NCI-H526 (cell line): ENCODE measurements at regions not wholly inside any gene's neighbourhood (a gene's known extent, or its start where the extent isn't known, plus 50 kb on each side); places are given as distances from the start of the nearest gene placed in this dataset.
"Not testable (repeated sequence)": the region's sequence is repeated elsewhere in the genome, so short reads cannot be mapped to it uniquely, and the experiment has no call there.

Source experiments
- DNase-seq, 2 experiments: peaks; one replicate each; lab custom pipeline; 2025; lab: John Stamatoyannopoulos, UW

DNA sequence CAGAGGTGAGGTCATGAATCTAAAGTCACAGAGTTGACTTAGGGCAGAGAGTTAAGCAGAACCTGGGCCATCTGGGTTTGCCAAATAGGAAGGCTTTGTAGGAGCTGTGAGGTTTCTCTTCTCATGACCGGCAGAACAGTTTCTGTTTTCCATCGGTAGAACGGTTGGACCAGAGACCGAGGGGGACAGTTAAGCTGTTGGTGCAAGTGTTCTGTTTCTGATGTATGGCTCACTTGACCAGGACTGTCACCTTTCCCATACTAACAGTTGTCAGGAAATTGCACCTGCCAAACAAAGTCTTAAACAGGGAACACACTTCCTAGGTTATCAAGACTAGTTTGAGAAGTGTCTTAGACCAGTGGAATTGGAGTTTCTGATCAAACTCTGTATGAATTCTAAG lies 158.3 kb downstream of the PDCD6IP start:
- no peak for DNase-seq

DNA sequence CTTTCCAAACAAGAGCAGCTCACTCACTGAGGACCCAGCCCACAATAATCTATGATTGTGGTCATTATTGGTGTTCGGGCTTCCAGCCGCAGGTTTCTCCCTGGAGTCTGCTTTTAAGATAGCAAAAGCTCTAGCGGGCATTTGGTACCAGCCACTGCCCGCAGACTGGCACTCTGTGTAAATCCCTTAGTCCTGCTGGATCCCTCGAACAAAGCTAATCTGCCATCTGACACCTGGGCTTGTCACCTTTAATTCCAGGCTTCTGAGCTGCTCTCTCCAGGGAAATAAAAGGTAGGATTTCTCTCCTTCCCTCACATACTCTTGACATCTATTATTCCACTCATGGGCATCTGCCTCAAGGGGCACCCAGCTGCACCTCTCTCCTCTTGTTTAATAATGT lies 158.7 kb downstream of the PDCD6IP start:
- DNase-seq, result no peak

DNA sequence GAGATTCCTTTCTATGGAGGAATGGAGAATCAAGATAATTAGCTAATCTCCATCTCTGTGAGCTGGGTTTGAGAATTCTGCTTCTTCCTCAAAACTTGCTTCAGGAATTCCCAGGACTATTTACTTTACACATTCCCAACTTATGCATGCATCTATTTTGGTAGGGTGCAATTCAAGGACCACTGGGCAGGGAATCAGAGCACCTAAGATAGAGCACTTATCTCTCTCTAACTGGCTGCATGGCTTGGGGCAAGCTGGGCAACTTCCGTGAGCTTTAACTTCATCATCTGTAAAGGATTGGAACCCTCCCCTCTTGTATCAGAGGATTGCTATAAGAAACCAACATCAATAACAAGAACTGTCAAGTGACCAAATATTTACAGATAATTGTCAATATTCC lies 160.2 kb downstream of the PDCD6IP start:
- DNase-seq, result no peak

DNA sequence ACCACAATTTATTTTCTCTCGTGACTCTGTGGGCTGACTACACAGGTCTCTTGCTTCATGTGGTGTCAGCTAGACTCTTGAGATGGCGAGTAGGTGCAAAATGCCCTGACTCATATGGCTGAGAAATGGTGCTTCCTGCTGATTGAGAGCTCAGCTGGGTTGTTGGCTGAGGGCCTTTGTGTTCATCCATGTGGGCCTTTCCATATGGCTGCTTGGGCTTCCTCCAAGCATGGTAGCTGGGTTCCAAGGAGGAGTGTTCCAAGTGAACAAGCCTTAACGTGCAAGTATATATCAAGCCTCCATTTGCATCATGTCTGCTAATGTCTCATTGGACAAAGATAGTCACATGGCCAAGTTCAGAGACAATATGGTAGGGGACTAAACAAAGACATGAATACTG lies 164.0 kb downstream of the PDCD6IP start:
- no peak for DNase-seq

DNA sequence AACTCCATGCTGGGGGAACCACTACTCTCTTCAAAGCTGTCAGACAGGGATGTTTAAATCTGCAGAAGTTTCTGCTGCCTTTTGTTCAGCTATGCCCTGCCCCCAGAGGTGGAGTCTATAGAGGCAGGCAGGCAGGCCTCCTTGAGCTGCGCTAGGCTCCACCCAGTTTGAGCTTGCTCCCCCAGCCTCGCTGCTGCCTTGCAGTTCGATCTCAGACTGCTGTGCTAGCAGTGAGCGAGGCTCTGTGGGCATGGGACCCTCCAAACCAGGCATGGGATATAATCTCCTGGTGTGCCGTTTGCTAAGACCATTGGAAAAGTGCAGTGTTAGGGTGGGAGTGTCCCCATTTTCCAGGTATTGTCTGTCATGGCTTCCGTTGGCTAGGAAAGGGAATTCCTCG lies 171.8 kb downstream of the PDCD6IP start:
- DNase-seq, result not testable (repeated sequence)

DNA sequence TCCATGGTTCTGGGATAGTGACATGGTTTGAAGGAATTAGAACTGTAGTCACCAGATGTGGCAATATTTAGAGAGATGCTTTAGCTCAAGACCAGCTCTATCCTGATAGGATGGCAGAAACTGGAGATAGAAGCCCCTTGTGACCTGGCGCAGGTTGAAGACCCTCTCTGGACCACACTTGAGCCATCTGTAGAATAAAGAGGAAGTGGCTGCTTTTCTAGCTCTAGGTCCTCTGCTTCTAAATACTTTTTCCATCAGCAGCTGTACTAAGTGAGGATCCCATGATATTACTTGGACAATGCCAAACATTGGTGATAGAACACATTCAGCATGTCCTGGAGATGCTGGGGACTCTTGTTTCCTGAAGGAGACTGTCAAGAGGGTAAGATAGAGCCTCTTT lies 172.6 kb downstream of the PDCD6IP start:
- no peak for DNase-seq

DNA sequence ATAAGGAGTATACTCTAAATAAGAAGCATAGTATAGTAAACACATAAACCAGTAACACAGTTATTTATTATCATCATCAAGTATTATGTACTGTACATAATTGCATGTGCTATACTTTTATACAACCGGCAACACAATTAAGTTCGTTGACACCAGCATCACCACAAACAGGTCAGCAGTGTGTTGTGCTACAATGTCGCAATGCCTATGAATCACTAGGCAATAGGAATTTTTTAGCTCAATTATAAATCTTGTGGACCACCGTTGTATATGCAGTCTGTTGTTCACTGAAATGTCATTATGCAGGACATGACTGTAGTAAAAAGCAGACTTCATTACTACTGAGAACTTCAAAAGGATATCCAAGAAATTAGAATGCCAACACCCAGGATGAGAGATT lies 177.0 kb downstream of the PDCD6IP start:
- DNase-seq, result no peak

DNA sequence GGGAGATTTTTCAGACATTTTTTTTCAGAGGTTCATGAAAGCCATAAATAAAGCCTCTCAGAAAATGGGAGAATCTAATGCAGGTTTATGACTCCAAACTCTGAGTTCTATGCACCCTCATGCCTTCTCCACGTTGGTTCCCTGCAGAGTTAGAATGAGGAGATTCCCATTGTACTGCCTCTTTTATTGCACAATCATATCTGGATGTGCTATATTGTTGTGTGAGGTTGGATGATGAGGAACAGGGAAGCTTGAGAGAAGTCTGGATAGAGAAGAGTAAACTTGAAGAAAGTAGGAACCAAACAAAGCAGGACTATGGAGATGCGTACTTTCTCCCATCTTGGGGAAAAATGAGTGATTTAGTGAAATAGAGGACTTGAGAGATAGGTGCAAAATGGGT lies 178.8 kb downstream of the PDCD6IP start:
- DNase-seq, result no peak

DNA sequence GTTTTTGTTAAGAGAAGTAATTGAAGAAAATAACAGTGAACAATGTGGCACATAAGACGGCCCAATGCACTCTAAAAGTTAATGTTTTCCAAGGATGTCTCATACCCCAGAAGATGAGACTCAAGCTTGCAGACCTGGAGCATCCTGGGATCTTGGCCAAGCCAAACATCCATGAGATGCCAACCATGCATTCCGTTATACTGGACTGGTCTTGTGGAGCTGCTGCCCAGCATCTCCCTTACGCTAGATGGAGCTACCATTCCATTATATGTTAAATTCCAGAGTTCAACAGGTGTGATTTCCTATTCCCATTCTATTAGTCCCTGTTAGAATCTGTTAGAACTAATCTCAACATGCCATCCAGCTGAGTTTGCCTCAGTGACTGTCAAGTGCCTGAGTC lies 181.8 kb downstream of the PDCD6IP start:
- DNase-seq, result peak in 1 of 2 experiments; percentile 41

DNA sequence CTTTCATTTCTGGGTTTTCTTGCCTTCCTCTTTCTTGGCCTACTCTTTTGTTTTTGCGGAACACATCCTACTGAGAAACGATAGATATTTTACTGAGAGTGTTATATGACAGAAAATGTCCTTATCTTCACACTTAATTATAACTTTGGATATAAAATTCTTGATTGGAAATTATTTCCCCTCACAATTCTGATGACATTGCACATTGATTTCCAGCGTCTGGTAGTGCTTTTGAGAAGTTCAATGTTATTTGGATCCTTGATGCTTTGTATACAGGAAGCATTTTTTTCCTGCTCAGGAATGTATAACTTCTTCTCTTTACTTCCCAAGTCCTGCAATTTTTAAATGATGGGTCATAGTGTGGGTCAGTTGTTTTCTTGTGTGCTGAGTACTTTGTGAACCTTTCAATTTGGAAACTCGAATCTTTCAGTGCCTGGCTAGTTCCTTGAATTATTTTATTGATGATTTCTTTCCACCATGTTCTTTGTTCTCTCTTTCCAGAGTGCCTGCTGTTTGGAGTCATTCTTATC lies 183.9 kb downstream of the PDCD6IP start:
- DNase-seq, result no peak

DNA sequence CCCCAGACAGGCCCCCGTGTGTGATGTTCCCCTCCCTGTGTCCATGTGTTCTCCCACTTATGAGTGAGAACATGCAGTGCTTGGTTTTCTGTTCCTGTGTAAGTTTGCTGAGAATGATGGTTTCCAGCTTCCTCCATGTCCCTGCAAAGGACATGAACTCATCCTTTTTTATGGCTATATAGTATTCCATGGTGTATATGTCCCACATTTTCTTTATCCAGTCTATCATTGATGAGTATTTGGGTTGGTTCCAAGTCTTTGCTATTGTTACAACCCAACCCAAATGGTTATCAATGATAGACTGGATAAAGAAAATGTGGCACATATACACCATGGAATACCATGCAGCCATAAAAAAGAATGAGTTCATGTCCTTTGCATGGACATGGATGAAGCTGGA lies 184.5 kb downstream of the PDCD6IP start:
- DNase-seq, result not testable (repeated sequence)

DNA sequence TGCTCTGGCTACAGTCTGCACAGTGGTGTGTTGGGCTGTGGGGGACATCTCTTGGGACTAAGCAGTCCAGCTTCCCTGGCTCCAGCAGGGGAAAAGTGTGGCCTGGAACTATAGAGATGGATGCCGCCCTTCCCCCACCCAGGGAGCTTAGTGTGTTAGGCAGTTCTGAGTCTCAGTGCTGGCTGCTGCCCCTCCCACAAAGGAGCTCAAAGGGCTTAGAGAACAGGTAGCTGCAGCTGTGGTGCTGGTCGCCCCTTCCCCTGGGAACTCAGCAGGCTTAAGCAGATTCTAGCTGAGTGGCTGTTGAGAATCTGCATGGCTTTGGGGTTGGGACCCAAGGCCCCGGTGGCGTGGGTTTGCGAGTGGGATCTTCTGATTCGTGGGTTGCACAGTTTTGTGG lies 190.8 kb downstream of the PDCD6IP start:
- no peak for DNase-seq

DNA sequence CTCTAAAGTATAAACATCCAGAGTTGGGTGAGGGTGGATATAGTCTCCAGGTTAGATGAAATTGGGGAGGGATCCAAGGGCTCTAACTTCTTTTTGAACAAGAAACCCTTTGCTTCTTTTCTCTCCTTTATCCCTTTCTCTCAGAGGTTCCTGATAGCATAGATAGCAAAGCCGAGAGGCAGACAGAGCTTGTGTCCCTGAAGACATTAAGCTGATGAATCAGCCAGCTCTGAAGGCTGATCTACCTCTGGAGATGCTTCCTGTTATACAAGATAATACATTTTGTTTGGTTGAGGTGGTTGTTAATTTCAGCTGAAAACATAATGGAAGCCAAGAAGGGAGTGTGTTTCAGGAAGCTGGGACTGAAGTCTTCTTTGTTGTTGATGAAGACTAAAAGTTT lies 193.2 kb downstream of the PDCD6IP start:
- DNase-seq, result no peak

DNA sequence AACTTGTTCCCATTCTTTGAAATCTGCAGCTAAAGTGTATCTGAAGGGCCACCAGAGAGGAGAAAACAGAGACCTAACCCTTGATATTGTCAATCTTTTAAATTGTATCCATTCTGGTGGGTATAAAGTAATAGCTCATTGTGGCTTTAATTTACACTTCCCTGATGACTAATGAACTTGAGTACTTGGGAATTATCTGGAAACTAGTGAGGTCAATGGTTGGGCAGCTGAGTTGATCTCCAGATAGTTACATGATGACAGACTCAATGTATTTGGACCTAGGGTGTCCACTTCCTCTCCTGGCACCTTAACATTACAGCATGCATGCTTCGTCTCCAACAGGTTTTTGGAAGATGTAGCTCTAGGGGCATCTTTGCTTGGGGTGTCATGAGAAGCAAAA lies 195.2 kb downstream of the PDCD6IP start:
- no peak for DNase-seq

DNA sequence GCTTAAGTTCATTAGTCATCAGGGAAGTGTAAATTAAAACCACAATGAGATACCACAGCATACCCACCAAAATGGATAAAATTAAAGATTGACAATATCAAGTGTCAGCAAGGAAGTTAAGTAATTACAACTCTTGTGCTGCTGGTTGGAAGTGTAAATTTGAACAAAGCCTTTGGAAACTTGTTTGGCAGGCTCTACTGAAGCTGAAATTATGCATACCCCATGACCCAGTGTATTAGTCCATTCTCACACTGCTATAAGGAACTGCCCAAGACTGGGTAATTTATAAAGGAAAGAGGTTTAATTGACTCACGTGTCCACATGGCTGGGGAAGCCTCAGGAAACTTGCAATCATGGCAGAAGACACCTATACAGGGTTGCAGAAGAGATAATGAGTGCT lies 196.1 kb downstream of the PDCD6IP start:
- DNase-seq, result no peak

DNA sequence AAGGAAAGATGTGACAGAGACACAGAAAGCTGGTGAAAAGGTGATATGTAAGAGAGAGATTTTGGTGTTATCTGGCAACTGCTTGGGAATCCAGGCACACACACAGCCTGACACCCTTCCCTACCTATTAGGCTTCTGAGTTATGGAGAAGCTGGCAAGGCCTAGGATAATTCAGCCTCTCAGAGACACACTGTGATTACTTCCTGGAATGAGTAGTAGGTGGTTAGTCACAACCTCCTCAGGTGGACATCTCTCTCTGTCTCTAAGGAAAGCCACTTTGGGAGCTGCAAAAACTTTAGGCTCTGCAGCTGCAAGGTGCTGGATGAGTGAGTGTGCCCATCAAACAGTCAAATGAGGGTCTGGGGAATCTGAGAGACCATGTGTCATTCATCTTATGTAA lies 201.9 kb downstream of the PDCD6IP start:
- no peak for DNase-seq

DNA sequence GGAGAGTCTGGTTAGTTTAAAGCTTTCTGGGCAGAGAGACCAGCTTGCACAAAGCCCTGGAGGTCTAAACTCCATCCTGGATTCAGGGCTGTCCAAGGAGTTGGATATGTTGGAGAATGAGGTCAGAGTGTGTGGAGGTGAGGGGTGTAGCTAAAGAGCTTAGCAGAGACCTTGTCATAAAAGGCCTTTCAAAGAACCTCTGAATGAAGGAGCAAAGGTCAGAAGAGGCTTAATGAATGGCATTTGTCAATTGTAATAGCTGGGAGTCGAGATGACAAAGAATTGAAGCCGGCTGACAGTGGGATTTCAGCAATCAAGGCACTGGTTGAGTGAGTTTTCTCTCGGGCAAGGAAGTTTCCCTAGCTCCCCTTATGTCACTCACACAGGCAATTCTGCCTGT lies 202.6 kb downstream of the PDCD6IP start:
- DNase-seq, result no peak

DNA sequence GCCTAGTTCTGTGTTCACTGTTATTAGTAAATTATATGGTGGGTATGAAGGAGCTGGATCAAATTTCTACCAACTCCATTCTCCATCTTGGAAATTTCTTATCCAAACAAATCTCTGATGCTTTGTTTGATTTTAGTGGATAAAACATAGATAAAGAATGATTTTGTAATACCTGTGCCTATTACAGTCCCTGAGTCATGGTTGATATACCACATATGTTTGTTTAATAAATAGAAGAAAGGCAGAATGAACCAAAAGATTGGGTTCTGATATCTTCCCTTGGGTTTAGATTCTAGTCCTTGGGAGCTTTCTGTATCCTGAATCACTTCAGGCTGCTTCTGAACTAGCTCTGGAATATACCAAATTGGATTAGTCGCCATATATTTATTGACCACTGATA lies 203.6 kb downstream of the PDCD6IP start:
- DNase-seq, result no peak

DNA sequence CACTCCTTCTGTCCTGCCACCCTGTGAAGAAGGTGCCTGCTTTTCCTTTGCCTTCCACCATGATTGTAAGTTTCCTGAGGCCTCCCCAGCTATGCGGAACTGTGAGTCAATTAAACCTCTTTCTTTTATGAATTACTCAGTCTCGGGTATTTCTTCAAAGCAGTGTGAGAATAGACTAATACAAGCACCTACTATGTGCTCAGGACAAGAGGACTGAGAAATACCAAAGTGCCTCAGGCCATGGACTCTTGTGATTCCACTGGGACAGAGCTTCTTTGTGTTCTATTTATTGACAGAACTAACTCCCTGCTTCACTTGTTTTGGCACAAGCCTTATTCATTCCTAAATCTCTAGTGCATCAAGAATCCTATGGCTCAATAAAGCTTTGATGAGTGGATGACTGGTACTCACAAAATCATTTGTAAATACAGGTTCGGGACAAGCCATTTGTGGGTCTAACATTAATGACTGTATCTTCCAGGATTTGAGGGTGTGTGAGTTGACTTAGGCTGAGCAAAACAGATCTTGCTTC lies 204.2 kb downstream of the PDCD6IP start:
- DNase-seq, result no peak

DNA sequence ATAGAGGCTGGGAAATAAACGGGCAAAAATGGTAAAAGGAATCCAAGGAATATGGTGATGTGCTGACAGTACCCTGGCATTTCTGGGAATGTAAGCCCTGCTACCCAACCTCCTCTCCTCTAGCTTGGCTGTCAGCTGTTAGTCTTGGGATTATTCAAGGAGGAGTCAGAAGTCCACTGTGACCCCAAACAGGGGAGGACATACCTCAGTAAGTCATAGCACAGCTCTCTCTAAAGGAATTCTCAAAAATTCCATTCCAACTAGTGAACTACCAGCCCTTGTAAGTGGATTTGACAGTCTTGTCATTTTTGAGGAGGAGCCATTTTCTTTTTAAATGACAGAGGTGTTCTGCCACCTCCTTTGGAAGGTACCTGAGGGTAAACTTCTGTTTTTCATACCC lies 207.5 kb downstream of the PDCD6IP start:
- DNase-seq, result no peak

DNA sequence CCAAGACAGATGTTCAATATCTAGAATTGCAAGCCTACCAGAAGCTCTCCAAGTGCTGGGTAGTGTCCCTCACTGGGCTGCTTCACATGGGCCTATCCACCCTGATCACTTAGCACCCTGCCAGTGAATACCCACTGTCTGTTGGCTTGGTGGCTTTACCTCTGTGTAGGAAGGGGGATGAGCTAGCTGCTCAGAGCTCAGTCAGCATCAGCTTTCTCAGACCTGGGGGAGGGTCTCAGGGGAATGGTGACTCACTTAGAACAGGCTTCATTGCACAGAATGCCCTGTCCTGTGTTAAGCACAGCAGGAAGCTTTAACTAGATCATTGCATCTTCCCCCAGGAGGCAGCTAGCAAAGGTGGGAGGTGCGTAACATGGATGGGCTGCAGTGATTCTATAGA lies 209.8 kb downstream of the PDCD6IP start:
- no peak for DNase-seq

DNA sequence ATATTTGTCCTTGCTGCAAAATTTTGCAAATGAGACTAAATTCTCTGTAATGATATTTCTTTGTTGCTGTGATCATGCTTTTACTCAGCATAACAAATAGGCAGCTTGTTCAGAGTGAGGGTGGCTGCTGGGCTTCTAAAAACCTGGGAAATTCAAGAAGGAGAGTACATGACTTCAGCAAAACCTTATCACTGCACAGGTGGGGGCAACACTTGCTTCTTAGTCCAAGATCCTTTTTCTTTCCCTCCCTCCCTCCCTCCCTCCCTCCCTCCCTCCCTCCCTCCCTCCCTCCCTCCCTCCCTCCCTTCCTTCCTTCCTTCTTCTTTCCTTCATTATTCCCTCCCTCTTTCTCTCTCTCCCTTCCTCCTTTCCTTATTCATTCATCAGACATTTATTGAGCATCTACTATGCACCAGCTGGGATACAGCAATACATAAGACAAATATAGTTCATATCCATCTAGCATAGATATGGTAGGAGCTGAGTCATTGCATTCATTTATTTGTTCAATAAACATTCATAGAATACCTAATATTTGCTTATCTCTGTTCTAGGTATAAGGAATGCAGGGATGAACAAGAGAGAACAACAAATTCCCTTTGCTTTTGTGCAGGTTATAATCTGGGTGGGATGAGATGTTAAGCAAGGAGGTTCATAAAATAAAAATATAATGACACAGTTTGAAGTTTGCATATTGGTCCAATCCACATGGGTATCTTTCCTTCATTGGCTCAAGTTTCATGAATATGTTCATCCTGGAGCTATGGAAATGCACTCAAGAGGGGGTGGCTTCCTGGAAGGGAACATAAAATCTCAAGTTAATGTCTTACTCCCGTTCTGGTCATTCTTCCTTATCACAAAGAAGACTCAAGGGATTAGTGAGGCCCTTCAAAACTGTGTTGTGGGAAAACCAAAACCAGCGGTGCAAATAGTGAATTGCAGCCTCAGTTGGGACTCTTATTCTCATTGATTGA lies 210.7 kb downstream of the PDCD6IP start:
- no peak for DNase-seq
